MM.1S (cell line): ENCODE measurements at regions not wholly inside any gene's neighbourhood (a gene's known extent, or its start where the extent isn't known, plus 50 kb on each side); places are given as distances from the start of the nearest gene placed in this dataset.

Experiments
- EZH2phosphoT487 ChIP-seq: fragments of 300-600 bp; sonication (generic); IDR thresholded peaks from 2 replicates; pipeline ENCODE4 v1.6.1; 2018; ENCODE audit warnings: antibody characterized with exemption, low read length
- TF ChIP-seq, protein P1 (sequence below): fragments of 300-600 bp; sonication (generic); IDR thresholded peaks from 2 replicates; pipeline ENCODE4 v1.5.1; 2016; ENCODE audit warnings: antibody characterized with exemption, low read length, mixed read lengths

GRCh38 chr5:25544652-25545249 lies 900.0 kb upstream of the CDH10 start:
- TF ChIP-seq, protein P1, sequence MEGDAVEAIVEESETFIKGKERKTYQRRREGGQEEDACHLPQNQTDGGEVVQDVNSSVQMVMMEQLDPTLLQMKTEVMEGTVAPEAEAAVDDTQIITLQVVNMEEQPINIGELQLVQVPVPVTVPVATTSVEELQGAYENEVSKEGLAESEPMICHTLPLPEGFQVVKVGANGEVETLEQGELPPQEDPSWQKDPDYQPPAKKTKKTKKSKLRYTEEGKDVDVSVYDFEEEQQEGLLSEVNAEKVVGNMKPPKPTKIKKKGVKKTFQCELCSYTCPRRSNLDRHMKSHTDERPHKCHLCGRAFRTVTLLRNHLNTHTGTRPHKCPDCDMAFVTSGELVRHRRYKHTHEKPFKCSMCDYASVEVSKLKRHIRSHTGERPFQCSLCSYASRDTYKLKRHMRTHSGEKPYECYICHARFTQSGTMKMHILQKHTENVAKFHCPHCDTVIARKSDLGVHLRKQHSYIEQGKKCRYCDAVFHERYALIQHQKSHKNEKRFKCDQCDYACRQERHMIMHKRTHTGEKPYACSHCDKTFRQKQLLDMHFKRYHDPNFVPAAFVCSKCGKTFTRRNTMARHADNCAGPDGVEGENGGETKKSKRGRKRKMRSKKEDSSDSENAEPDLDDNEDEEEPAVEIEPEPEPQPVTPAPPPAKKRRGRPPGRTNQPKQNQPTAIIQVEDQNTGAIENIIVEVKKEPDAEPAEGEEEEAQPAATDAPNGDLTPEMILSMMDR, result peak; percentile 73
- TF ChIP-seq EZH2phosphoT487, result no peak
